ENCODE measurements at regions not wholly inside any gene's neighbourhood (a gene's known extent, or its start where the extent isn't known, plus 50 kb on each side); places are given as distances from the start of the nearest gene placed in this dataset.

DNA sequence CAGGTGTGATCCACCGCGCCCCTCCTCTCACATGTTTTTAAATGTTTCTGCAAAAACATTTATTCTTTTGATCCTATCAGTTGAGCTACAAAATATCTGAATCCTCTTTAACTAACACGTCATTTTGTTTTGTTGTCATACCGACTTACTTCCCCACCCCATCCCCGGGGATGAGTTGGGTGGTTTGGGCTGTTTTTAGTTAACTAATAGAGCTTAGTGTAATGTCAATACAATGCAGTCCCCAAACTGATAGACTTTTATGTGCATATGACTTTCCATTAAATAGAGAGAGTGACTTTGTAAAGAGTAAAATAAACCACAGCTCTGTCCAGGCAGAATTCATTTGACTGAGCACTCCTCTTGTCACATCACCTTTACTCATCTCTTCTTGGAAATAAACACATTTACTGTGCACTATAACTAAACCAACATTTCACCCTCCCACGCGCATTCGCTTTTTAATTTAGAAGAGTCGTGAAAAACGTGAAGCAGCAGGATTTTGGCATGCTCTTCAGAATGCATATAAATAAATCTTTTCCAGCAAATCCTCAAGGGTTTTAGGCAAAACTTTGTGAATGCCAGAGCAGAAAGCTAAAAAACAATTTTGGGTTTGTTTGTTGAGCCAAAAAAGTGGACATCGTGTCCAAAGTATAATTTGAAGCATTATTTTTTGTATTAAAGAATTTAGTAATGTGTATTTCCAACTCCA, 187.4 kb upstream of the MGMT start:
- Histone ChIP-seq H3K9ac (ENCODE audit: low read depth in 1 of 2, low read length in 2 of 2) (no peak overlapping the region), H3K4me1 (ENCODE audit: control insufficient read depth in 4 of 4, insufficient read depth in 4 of 4, low read length in 3 of 4) (no peaks in the 10 kb centered on the region), H3K27ac (ENCODE audit: low read depth in 1 of 2, low read length in 2 of 2) (no peak overlapping the region), H3K27me3 (ENCODE audit: control insufficient read depth in 4 of 4, insufficient read depth in 4 of 4, low read length in 3 of 4) (no peaks in the 10 kb centered on the region), H3K4me3 (ENCODE audit: low read depth in 1 of 3, low read length in 3 of 3) (no peak overlapping the region), H3K9me3 (ENCODE audit: control insufficient read depth in 4 of 4, low read length in 3 of 4) (no peaks in the 10 kb centered on the region), H3K36me3 (ENCODE audit: control insufficient read depth in 4 of 4, insufficient read depth in 3 of 4, low read depth in 1 of 4, low read length in 3 of 4) (no peaks in the 10 kb centered on the region)
- DNase-seq (ENCODE audit: low spot score) = no peak
- WGBS = 84% methylated on average over 11 of the region's 11 CpGs
- TF ChIP-seq MAX (IDR thresholded peaks at IDR 0.05) (no peak), FOXA1 (IDR thresholded peaks at IDR 0.05) (no peak), RXRA (IDR thresholded peaks at IDR 0.05) (no peak), GABPA (IDR thresholded peaks at IDR 0.05 in 1 of 2, conservative IDR thresholded peaks at IDR 0.05 in 1 of 2) (no peak), TAF1 (conservative IDR thresholded peaks at IDR 0.05) (no peak)

GRCh38 chr10:129280155-129280502, 186.9 kb upstream of the MGMT start:
- WGBS = 68% methylated on average over 1 of the region's 1 CpG
- H3K4me3 ChIP-seq (ENCODE audit: low read depth in 1 of 3, low read length in 3 of 3) = no peak overlapping the region

More at GRCh38 chr10:129280155-129280502, 186.9 kb upstream of the MGMT start:
- TF ChIP-seq GABPA (IDR thresholded peaks at IDR 0.05 in 1 of 2, conservative IDR thresholded peaks at IDR 0.05 in 1 of 2) (no peak), EGR1 (IDR thresholded peaks at IDR 0.05; ENCODE audit: low read depth in 2 of 2) (no peak), FOXA2 (IDR thresholded peaks at IDR 0.05) (no peak), MAX (IDR thresholded peaks at IDR 0.05) (no peak), TAF1 (conservative IDR thresholded peaks at IDR 0.05) (no peak), SP1 (IDR thresholded peaks at IDR 0.05) (no peak), CTCF (IDR thresholded peaks at IDR 0.05; ENCODE audit: low read depth, low read length, missing input control) (no peak)
- TF ChIP-seq, protein P1, sequence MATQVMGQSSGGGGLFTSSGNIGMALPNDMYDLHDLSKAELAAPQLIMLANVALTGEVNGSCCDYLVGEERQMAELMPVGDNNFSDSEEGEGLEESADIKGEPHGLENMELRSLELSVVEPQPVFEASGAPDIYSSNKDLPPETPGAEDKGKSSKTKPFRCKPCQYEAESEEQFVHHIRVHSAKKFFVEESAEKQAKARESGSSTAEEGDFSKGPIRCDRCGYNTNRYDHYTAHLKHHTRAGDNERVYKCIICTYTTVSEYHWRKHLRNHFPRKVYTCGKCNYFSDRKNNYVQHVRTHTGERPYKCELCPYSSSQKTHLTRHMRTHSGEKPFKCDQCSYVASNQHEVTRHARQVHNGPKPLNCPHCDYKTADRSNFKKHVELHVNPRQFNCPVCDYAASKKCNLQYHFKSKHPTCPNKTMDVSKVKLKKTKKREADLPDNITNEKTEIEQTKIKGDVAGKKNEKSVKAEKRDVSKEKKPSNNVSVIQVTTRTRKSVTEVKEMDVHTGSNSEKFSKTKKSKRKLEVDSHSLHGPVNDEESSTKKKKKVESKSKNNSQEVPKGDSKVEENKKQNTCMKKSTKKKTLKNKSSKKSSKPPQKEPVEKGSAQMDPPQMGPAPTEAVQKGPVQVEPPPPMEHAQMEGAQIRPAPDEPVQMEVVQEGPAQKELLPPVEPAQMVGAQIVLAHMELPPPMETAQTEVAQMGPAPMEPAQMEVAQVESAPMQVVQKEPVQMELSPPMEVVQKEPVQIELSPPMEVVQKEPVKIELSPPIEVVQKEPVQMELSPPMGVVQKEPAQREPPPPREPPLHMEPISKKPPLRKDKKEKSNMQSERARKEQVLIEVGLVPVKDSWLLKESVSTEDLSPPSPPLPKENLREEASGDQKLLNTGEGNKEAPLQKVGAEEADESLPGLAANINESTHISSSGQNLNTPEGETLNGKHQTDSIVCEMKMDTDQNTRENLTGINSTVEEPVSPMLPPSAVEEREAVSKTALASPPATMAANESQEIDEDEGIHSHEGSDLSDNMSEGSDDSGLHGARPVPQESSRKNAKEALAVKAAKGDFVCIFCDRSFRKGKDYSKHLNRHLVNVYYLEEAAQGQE (IDR thresholded peaks at IDR 0.05) = no peak
- no peaks in the 10 kb centered on the region for H3K9me3 ChIP-seq (ENCODE audit: control insufficient read depth in 4 of 4, low read length in 3 of 4)
- no peaks in the 10 kb centered on the region for H3K27me3 ChIP-seq (ENCODE audit: control insufficient read depth in 4 of 4, insufficient read depth in 4 of 4, low read length in 3 of 4)
- no peaks in the 10 kb centered on the region for H3K4me1 ChIP-seq (ENCODE audit: control insufficient read depth in 4 of 4, insufficient read depth in 4 of 4, low read length in 3 of 4)
- H3K27ac ChIP-seq (ENCODE audit: low read depth in 1 of 2, low read length in 2 of 2) = no peak overlapping the region
- no peak for DNase-seq (ENCODE audit: low spot score)
- no peak overlapping the region for H3K9ac ChIP-seq (ENCODE audit: low read depth in 1 of 2, low read length in 2 of 2)
- H3K36me3 ChIP-seq (ENCODE audit: control insufficient read depth in 4 of 4, insufficient read depth in 3 of 4, low read depth in 1 of 4, low read length in 3 of 4) = no peaks in the 10 kb centered on the region

All from liver (tissue), 8 donors.